Esophagus squamous epithelium (tissue), 4 donors: ENCODE measurements at regions not wholly inside any gene's neighbourhood (a gene's known extent, or its start where the extent isn't known, plus 50 kb on each side); places are given as distances from the start of the nearest gene placed in this dataset.

Experiments used
- POLR2A ChIP-seq, 4 donors: fragments of 450-650 bp; IDR thresholded peaks; one replicate each; pipeline ENCODE4 v1.6.1; 2017; ENCODE audit warnings: antibody characterized with exemption in 4 of 4, mild to moderate bottlenecking in 4 of 4, moderate library complexity in 3 of 4
- TF ChIP-seq, protein P1 (sequence below), 6 experiments: fragments of 450-650 bp in 4 of 6; fragments of 200-600 bp in 2 of 6; sonication (generic) in 2 of 6; IDR thresholded peaks; one replicate each; pipeline ENCODE4 v1.5.1; 2016 to 2019; ENCODE audit warnings: antibody characterized with exemption in 6 of 6, mild to moderate bottlenecking in 4 of 6, moderate library complexity in 4 of 6

GRCh38 chr5:5968981-5969380 lies 409.4 kb downstream of the MED10 start:
- TF ChIP-seq, protein P1, sequence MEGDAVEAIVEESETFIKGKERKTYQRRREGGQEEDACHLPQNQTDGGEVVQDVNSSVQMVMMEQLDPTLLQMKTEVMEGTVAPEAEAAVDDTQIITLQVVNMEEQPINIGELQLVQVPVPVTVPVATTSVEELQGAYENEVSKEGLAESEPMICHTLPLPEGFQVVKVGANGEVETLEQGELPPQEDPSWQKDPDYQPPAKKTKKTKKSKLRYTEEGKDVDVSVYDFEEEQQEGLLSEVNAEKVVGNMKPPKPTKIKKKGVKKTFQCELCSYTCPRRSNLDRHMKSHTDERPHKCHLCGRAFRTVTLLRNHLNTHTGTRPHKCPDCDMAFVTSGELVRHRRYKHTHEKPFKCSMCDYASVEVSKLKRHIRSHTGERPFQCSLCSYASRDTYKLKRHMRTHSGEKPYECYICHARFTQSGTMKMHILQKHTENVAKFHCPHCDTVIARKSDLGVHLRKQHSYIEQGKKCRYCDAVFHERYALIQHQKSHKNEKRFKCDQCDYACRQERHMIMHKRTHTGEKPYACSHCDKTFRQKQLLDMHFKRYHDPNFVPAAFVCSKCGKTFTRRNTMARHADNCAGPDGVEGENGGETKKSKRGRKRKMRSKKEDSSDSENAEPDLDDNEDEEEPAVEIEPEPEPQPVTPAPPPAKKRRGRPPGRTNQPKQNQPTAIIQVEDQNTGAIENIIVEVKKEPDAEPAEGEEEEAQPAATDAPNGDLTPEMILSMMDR (IDR thresholded peaks at IDR 0.05) = no peak
- no peak for TF ChIP-seq POLR2A (IDR thresholded peaks at IDR 0.05)
